ENCODE measurements at regions not wholly inside any gene's neighbourhood (a gene's known extent, or its start where the extent isn't known, plus 50 kb on each side); places are given as distances from the start of the nearest gene placed in this dataset.

DNA sequence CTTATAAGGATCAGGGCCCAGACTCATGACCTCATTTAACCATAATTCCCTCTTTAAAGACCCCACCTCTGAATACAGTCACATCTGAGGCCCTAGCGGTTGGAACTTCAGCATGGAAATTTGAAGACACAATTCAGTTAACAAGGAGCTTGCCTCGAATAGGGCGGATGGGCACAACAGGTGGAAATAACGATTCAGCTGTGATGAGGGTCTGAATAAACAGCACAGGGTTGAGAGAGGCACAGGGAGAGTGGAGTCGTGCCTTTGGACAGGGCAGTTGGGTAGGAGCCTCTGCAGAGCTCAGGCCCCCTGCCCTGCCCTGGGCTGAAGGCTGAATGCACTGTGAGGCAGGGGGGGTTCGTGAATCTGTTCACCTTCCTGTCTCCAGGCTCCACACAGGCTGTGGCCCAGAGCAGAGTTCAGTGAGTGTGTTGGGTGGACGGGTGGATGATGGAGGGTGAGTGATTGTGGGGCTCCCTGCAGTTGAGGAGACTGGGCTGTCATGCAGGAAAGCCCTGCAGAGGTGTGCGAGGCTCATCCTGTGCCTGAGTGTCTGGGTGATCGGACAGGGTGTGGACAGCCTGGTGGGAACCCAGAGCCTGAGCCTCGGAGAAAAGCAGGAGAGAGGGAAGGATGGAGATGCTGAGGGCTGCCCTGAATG is 243.1 kb downstream of the FOXD2 start:
- Histone ChIP-seq H3K36me3 (no peaks in the 10 kb centered on the region), H3K9me3 (no peaks in the 10 kb centered on the region), H3K4me1 (no peaks in the 10 kb centered on the region), H3K27ac (no peak overlapping the region), H3K27me3 (no peaks in the 10 kb centered on the region), H3K4me3 (no peak overlapping the region)
- ATAC-seq, result no peak
- DNase-seq, result no peak
- intact Hi-C loops (cut with DNase I; ENCODE audit: low total_unique reads) (no loop called here), in situ Hi-C loops (cut with MboI; ENCODE audit: low sequenced_read_pairs in 4 of 4) (no loop called here)
- TF ChIP-seq POLR2A (IDR thresholded peaks at IDR 0.05), result no peak
- no peak for TF ChIP-seq CTCF (IDR thresholded peaks at IDR 0.05 in 4 of 5, conservative IDR thresholded peaks at IDR 0.05 in 1 of 5)

DNA sequence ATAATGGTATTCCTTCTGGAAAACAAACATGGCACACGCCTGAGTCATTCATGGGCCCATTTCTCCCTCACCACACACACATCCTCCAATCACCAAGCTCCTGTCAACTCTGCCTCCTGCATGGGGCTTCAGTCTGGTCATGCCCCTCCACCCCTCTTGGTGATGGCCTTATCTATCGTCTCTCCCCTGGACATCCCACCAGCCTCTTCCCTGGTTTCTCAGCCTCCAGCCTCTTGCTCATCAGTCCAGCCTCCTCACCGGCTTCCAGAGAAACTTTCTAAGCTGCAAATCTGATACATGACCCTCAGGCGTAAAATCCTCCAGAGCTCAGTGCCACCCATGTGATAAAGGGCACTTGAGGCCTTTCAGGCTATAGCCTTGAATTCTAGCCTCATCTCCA is 243.9 kb downstream of the FOXD2 start:
- intact Hi-C loops (cut with DNase I; ENCODE audit: low total_unique reads) (no loop called here), in situ Hi-C loops (cut with MboI; ENCODE audit: low sequenced_read_pairs in 4 of 4) (no loop called here)
- no peaks in the 10 kb centered on the region for H3K36me3 ChIP-seq
- DNase-seq (no peak), ATAC-seq (no peak)
- no peak for TF ChIP-seq POLR2A (IDR thresholded peaks at IDR 0.05)
- no peak for TF ChIP-seq CTCF (IDR thresholded peaks at IDR 0.05 in 4 of 5, conservative IDR thresholded peaks at IDR 0.05 in 1 of 5)
- no peak overlapping the region for H3K27ac ChIP-seq
- H3K9me3 ChIP-seq, result no peaks in the 10 kb centered on the region
- no peak overlapping the region for H3K4me3 ChIP-seq
- no peaks in the 10 kb centered on the region for H3K27me3 ChIP-seq
- no peaks in the 10 kb centered on the region for H3K4me1 ChIP-seq

DNA sequence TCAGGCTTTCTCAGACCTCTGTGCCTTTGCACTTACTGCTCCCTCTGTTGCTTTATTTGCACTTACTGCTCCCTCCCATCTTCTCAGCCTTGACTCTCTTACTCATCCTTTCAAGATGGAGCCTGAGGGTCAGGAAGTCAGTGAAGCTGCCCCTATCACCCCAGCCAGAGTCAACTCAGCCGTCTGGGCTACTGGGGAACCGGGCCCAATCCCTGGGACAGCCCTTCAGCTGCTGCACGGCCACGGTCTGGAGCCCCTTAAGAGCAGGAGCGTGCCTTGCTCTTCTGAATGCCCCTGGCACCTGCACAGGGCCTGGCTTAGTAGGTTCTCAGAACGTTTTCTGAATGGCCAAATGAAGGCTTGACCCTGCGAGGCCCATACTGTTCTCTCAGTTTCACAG is 244.4 kb downstream of the FOXD2 start:
- intact Hi-C loops (cut with DNase I; ENCODE audit: low total_unique reads), result no loop called here
- no peak for ATAC-seq
- H3K36me3 ChIP-seq, result no peaks in the 10 kb centered on the region
- H3K27me3 ChIP-seq, result no peaks in the 10 kb centered on the region
- H3K4me3 ChIP-seq, result no peak overlapping the region
- DNase-seq, result no peak
- H3K4me1 ChIP-seq, result no peaks in the 10 kb centered on the region
- in situ Hi-C loops (cut with MboI; ENCODE audit: low sequenced_read_pairs in 4 of 4), result no loop called here
- TF ChIP-seq POLR2A (IDR thresholded peaks at IDR 0.05), result no peak
- TF ChIP-seq CTCF (IDR thresholded peaks at IDR 0.05 in 4 of 5, conservative IDR thresholded peaks at IDR 0.05 in 1 of 5), result no peak
- H3K27ac ChIP-seq, result no peak overlapping the region
- no peaks in the 10 kb centered on the region for H3K9me3 ChIP-seq

DNA sequence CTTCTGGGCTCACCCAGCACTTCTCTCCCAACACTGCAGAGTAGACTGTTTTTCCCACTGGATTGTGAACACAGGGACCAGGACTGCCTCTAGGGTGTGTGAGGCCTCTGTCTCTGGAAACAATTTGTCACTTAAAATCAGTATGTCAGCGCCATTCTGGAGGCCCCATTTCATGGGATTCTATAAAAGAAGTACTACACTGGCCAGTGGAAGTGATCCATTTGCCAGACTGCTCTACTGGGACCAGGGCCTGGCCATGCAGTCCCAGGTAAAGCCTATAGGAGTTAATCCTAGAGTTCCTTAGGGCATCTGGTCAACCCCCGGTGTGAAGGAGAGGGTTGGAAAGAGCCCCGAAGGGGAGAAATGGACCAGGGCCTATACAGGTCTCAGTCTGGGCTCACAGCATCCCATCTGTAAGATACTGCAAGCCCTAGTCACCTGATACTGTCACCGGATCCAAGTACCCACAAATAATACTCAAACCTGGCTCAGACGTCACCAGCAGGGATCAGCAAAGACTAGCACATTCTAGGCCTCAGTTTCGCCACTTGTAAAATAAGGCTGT is 245.0 kb downstream of the FOXD2 start:
- intact Hi-C loops (cut with DNase I; ENCODE audit: low total_unique reads), result no loop called here
- TF ChIP-seq CTCF (IDR thresholded peaks at IDR 0.05 in 4 of 5, conservative IDR thresholded peaks at IDR 0.05 in 1 of 5) (no peak), POLR2A (IDR thresholded peaks at IDR 0.05) (no peak)
- ATAC-seq (no peak), DNase-seq (no peak)
- no peaks in the 10 kb centered on the region for H3K36me3 ChIP-seq
- no peaks in the 10 kb centered on the region for H3K9me3 ChIP-seq
- H3K4me3 ChIP-seq, result no peak overlapping the region
- H3K4me1 ChIP-seq, result no peaks in the 10 kb centered on the region
- no peak overlapping the region for H3K27ac ChIP-seq
- in situ Hi-C loops (cut with MboI; ENCODE audit: low sequenced_read_pairs in 4 of 4), result no loop called here
- H3K27me3 ChIP-seq, result peaks cover 0 to 4% (median 3%) of the 10 kb centered on the region in 3 donors

DNA sequence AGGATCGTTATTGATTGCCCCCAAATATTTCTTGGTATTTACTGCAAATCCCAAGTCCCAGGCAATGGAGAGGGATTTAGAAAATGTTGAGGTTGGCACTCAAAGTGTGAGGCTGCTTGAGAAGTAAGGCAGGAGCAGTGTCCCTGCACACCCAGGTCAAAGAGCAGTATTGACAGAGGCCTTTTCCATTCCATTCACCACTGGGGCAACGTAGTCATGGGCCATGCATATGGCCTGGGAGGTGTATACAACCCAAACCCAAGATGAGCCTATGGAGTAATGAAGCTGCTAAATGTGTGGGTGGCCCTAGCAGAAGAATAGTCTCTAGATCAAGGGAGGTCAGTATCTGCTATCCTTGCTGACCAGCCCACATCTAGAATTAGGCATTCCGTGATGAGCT is 245.6 kb downstream of the FOXD2 start:
- intact Hi-C loops (cut with DNase I; ENCODE audit: low total_unique reads) (no loop called here), in situ Hi-C loops (cut with MboI; ENCODE audit: low sequenced_read_pairs in 4 of 4) (no loop called here)
- H3K4me1 ChIP-seq, result no peaks in the 10 kb centered on the region
- no peak overlapping the region for H3K27ac ChIP-seq
- H3K36me3 ChIP-seq, result no peaks in the 10 kb centered on the region
- TF ChIP-seq CTCF (IDR thresholded peaks at IDR 0.05 in 4 of 5, conservative IDR thresholded peaks at IDR 0.05 in 1 of 5), result no peak
- no peak for TF ChIP-seq POLR2A (IDR thresholded peaks at IDR 0.05)
- ATAC-seq (no peak), DNase-seq (no peak)
- no peaks in the 10 kb centered on the region for H3K9me3 ChIP-seq
- H3K27me3 ChIP-seq, result peaks cover 5 to 8% (median 8%) of the 10 kb centered on the region in 3 donors
- no peak overlapping the region for H3K4me3 ChIP-seq
